Middle frontal gyrus (tissue), 1 donor: ENCODE measurements at regions not wholly inside any gene's neighbourhood (a gene's known extent, or its start where the extent isn't known, plus 50 kb on each side); places are given as distances from the start of the nearest gene placed in this dataset.

Experiments
- DNase-seq: peaks from one replicate; pipeline ENCODE4 v3.0.0-alpha.2; 2015; ENCODE audit warnings: low spot score; ENCODE audit errors: extremely low spot score

DNA sequence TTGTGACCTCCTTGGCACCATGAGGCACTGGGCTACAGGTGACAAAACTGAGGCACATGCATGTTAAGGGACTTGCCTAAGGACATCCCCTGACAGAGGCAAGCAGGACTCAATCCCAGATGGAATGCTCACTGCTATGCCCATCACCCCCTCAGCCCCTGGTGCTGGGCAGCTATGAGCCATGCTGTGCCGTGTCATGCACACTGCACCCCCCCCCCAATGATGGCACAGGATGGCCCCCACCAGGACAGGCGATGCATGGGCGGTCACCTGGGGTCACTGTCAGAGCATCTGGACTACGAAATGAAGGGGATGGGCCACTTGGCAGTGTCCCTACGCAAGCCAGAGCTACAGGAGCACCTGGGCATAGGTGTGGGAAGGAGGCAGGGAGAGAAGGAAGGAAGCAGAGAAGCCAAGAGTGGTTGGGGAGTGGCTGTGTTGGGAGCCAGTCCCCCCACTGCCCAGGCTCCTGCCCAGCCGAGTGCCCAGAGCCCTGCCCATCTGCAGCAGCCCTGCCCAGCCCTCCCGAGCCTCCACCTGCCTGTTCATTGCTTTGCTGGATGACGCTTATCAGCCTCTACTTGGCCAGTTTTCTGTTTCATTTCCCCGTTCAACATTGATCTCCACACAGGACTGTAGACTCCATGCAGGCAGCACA, 84.9 kb upstream of the DIO3 start:
- DNase-seq: no peak

DNA sequence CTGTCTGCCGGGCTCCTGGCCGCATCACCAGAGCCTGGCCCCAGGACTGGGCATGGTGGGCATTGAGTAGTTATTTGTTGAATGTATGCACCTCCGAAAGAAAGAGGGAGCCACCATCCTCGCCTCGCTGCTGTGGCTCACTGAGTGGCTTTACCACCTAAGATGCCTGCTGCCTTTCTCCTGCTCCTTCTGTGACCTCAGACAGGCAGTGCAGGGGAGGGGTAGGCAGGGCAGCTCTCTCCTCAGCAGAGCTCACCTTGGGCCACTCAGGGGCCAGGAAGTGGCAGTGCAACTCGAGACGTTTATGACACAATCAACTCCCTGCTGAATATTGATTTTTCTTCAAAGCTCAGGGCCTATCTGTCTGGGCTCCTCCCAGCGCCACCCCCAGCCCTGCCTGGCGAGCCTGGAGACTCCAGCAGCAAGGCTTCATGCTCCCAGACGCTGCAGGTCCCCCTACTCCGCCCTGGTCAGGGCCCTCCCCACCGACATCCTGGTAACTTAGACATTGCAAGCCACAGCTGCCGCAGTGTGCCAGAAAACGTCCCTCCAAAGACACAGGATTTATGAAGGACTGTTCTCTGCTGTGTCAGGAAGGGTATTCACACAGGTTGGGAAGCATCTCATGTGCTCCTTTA, 84.3 kb upstream of the DIO3 start:
- no peak for DNase-seq

DNA sequence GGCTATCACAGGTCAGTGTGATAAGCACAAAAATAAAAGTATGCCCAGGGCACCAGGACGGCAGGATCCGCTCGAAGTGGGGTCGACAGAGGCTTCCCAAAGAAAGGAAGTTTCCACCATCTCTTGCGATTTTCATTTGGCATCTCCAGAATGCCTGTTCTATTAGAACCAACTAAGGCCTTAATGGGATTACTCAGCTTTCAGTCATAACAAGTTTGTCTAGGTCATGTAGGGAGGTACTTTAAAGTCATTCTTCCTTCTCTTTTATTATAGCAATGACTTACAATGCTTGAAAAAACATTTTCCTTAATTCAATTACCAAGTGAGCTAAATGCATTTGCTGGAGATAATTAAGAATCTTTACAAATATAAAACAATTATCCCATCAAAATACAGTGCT, 83.6 kb upstream of the DIO3 start:
- DNase-seq: no peak

DNA sequence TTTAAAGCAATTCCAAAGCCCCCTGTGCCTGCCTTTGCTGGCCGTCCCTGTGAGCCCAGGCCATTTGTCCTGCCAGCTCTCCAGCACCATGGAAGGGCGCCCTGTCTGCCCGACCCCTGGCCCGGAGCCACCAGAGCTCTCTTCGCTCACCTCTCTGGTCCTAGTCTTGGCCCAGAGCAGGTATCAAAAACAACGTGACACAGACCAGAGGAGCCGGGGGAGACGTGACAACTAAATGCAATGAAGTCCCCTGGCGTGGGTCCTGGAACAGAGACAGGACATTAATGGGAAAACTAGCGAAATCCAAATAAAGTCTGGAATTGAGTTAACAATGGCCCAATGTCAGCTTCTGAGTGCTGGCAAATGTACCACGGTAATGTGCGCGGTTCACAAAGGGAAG, 83.2 kb upstream of the DIO3 start:
- DNase-seq: no peak

DNA sequence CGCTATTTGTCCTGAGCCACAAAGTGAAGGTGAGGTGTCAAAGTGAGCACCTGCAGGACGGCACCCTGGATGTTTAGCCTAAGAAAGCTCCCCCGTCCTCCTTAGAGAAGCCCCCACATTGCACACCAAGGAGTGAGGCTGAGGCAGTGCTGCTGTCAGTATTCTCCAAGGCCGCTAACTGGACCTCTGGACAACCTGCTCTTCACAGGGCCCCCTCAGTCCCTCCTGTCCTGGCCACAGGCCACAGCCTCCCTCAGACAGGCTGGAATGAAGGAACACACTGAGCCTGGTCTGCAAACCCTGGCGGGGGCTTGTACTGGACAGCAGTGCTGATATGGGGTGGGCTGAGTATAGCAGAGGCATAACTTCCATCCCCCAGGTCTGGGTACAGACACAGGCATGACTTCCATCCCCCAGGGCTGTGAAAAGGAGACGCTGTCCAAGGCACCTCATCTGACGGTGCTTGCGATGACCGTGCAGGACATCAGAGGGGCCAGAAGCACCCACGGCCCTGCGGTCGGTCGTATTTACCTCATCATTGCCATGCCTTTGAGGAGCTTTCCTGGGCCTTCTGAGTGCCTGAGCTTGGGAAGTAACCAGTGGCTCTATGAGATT, 82.4 kb upstream of the DIO3 start:
- DNase-seq: no peak

DNA sequence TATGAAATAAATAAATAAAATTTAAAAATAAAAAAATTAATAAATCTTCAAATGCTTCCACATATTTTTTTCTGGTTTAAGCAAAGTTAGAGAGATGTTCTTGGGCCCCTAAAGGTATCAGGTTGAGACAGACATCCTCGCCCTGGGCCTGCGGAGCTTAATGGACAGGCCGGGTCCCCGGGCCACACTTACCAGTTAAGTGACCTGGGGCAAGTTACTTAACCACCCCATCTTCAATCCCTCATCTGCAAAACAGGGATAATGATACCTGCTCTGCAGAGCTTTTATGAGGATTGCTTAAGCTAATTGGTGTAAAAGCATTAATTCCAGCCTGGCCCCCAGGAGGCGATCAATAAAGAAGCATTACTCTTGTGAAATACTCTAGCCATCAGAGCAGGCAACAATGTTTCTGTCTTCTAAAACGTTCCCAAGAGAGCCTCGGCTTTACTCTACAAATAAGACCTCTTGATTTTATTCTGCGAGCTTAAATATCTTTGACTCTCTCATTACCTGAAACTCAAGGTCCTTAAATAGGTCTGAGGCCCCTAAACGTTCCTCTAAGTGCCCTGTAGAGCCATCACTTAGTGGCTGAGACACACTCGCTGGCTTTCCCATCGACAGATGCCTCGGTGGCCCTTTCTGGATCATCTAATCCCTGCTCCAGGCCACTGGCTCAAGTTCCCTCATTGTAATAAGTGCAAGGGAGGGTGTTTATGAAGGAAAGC, 81.1 kb upstream of the DIO3 start:
- no peak for DNase-seq

DNA sequence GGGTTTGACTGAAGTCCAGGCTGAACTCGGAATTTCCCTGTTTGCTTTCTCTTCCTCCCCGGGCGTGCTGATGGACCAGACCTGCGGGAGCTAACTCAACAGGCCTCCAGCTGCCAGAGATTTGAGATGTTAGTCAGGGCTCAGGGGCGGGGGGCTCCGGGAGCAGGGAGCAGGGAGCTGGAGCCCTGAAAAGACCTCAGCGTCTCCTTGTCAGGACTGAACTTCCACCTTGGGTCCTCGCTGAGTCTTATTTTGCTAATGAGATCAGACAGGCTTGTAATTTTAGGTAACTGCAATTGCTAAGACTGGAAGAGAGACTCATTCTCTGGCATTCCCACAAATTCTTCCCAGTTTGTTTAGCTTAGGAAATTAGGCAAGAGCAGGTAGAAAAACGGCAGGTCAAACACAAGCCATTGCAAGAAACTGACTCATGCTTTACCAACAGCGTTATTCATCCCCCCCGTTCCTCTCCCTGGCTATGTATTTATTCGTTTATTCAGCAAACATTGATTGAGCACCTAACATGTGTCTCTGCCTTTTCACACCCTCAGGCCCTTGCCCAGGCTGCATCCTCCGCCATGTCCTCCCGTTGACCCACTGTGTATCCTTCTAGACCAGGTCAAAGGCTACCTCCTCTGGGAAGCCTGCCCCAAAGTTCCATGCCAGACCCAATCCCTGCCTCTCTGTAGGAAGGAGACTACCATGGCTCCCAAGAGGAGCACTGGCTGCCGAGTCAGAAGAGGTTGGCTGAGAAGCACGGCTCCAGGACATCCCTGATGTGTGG, 80.4 kb upstream of the DIO3 start:
- no peak for DNase-seq

DNA sequence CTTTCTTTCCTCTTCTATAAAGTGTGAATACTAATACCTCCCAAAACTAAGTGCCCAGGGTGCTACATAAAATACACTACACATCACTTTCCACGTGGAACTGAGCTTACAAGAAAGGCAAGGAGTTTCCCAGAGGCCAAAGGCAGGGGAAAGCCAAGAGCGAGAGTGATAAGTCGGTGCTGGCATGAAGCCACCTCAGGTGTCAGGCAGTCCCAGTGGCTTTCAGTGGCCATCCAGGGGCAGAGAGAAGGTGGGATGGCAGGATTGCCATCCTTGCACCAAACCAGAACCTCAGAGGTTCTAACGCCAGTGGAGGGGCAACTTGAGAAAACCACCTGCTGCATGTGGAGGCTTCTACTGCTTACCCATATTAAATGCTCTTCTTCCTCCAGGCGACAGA, 79.7 kb upstream of the DIO3 start:
- no peak for DNase-seq

DNA sequence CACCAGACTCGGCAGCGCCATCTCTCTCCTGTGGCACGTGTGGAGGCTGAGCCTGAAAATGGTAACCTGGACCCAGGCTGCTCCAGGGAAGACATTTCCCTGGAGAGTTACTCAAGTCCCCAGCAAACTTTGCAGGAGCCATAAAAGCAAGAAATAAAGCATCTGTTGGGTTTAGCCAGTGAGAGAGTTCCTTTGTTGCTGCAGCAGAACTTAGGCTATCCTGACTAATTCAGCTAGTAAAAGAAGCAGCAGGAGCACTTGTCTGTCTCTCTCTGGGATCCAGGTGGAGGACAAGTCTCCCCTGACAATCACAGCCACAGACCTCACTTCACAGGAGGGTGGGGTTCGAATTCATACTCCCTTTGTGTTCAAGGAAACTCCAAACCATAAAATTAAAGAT, 79.2 kb upstream of the DIO3 start:
- DNase-seq: no peak

DNA sequence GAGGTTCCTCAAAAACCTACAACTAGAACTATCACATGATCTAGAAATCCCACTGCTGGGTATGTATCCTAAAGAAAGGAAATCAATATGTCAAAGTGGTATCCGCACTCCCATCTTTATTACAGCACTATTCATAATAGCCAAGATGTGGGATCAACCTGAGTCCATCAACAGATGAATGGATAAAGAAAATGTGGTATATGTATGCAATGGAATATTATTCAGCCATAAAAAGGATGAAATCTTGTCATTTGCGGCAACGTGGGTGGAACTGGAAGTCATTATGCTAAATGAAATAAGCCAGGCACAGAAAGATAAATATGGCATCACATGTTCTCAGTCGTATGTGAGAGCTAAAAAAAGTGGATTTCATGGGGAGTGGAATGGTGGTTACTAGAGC, 77.5 kb upstream of the DIO3 start:
- no peak for DNase-seq

DNA sequence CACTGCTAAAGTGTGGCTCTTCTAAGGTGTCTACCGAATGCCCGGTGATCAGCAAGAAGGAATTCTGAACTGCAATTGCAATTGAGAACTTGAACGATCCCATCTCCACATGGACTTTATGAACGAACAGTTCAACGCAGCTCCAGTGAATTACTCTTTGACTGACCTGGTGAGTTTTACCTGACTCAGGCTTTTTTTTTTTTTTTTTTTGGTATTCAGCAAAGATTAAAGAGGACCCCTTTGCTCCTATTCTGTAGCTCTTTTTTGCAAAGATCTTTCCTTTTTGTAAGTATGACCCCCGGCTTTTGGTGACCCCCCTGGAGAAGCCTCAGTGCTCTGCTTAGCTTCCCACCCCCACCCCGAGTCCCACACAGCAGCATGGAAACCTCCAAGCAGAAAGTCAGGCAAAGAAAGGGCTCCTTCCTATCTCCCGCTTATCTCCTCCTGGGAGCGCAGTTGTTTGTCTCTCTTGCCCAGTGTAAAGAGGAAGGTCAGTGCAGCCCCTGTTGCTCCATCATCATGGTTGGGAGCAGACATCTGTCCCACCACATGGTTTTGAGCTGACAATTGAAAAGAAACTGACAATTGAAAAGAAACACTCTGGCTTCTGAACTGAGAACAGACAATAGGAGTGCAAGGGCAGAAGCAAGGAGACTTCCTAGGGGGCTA, 72.1 kb upstream of the DIO3 start:
- DNase-seq: no peak

DNA sequence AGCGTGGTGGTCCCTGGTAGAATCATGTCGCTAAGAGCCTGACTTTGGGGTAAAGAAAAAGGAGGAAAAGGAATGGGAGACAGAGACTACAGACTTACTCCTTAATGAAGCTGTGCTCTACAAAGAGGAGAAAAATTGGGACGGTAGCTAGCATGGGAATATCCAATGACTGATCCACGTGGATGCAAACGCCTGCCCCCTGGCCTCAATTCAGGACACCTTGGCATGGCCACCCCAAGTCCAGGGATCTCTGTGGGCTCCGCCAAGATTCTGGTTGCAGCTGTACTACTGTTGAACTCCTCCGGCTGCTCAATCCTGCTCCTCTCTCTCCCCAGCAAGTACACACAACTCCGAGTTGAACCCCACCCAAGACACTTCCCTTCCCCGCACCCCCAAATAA, 70.5 kb upstream of the DIO3 start:
- no peak for DNase-seq

DNA sequence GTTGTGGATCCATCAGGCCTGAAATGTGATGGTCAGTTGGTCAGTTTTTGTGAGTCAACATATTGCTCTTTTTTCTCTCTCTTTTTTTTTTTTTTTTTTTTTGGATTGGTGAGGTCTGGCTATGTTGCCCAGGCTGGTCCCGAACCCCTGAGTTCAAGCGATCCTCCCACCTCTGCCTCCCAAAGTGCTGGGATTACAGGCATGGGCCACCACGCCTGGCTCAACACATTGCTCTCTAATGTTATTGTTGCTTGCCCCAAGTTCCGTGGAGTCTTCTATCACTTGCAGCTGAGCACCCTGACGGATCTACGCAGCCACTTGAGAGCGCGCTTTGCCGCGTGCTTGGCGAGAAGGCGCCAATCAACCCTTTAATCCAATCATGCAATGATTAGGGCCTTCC, 69.5 kb upstream of the DIO3 start:
- DNase-seq: no peak

DNA sequence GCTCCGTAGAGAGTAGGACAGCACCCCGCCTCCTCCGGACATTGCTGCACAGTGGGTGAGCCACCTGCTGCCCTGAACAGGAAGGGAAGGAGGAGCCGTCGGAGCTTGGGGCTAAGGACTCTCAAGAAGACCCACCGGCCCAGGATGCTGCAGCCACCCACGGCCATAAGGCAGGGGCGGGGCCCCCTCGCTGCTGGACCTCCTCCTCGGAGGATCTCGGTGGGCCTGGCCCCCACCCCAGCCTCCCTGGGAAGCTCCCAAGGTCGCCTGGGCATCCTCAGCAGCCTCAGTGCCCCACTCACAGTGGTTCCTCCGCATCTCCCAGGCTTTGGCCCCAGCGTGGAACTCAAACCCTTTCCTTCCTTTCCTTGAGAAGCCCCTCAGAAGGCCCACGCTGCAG, 68.6 kb upstream of the DIO3 start:
- DNase-seq: no peak

DNA sequence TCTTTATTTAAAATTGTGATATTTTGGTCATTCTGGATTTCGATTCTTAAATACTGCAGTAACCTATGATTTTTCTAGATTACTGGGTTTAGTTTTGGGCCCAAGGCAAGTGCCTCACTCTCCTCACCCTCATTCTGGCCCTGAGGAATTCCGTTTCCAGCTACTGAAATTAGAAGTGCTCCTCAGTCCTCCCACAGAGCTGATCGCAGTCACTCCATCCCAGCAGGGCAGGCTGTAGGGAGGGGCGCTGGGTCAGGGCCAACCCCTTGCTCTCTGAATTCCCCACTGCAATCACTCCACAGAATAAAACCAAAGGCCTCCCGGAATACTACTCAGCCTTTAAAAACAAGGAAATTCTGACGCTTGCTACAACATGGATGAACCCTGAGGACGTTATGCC, 66.5 kb upstream of the DIO3 start:
- DNase-seq: no peak

DNA sequence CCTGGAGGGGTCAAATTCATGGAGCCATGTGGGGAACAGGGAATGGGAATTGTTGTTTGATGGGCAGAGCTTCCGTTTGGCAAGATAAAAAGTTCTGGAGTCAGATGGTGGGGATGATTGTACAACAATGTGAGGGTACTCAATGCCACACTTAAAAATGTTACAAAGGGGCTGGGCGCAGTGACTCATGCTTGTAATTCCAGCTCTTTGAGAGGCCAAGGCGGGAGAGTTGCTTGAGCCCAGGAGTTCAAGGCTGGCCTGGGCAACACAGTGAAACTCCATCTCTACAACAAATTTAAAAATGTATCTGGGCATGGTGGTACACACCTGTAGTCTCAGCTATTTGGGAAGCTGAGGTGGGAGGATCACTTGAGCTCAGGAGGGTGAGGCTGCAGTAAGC, 66.0 kb upstream of the DIO3 start:
- no peak for DNase-seq

DNA sequence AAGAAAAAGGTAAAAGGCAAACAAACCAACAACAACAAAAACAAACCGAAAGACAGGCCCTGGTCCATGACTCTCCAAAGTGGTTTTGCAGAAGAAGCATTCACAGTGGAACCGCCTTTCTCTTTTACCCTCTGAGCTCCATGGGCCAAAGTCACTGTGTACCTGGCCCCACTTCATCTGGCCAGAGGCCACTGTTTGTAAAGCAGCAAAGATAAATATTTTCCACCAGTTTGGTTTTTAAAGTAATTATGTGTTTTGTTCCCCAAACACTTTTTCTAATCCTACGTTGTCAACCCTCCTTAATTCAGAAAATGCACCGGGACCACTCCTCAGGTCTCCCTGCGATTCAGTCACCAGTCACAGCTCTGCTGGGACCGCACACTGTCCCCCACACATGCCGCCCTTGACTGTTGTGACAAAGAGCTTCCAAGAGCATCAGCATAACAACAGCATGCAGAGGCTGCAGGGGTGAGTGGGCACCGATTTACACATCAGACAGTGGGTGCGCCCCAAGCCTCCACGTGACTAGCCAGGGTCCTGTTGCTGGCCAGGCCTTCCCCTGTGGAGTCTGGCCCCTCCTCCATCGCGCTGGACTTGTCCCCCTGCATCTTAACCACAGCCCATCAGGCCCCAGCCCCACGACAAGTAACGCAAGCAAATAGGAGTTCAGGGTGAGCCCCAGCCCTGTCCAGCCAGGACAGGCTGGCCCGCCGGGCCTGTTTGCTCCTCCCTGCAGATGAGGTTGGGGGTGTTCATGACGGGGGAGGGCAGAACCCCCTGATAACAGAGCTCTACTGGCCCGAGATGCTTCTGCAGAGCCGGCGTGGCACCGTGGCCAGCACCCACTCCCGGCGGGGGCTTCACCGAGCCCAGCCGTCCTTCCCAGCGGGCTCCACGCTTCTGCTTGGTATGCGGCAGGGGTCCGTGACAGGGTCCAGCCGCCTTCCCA, 65.2 kb upstream of the DIO3 start:
- DNase-seq: no peak

DNA sequence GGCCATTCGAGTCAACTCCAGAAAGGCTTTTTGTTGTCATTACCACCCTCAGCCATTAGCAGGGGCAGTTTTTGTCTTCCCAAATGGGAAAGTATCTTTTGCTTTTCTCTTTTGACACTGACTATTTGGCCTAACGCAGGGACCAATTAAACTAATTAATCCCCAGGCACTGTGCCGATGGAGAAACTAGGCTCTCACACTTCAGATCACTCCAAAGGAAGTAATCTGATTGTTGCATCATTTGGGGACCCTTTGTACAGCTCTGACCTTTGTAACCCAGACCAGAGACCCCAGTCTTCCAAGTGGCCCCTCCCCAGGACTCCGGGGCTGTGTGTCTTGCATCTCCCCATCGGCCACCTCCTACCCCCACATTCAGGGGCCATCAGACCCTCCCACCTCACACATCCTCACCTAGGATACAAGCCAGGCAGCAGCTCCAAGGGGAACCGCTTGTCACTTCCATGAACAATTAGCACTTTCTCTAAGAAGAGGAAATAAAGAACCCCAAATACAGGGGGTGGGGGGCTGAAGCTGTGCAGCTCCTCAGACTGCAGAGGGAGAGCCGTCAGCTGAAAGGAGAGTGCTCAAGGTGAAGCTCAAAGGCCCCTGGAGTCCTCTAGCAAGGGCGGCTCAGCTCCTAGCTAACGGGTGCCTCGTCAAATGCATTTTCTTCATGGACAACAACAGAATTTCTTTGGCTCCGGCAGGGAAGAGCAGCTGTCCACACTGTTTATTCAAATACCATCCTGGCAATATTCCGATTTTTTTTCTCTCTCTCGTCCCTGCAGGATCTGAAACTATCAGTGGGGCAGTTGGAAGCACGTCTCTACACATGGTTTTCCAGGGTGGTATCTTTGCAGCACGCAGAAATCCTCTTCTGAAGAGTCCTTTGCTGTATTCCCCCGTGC, 64.3 kb upstream of the DIO3 start:
- DNase-seq: no peak
